ENCODE measurements at regions not wholly inside any gene's neighbourhood (a gene's known extent, or its start where the extent isn't known, plus 50 kb on each side); places are given as distances from the start of the nearest gene placed in this dataset.

DNA sequence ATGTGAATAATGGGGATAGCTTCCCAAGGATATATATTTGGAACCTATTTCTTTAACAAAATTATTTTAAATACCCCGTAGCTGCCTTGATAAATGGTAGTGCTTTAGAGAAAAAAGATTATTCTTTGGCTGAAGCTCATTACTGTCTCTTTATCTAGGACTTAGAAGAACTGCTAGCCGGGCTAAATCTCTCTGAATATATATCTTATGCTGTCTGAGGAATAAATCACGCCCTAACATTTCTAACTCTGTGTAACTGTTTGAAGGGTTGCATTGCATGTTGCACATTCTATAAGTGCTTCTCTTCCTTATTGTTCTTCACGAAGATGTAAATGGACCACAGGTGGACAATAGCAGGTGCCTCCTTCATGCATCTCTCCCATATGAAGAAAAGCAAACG is 585.0 kb upstream of the ZP4 start (continued):
- TF ChIP-seq CTBP1 (IDR thresholded peaks at IDR 0.05; ENCODE audit: borderline replicate concordance) (no peak), ZNF354B (CRISPR knock-in tag; IDR thresholded peaks at IDR 0.05) (no peak), SMARCA4 (IDR thresholded peaks at IDR 0.05) (no peak)

DNA sequence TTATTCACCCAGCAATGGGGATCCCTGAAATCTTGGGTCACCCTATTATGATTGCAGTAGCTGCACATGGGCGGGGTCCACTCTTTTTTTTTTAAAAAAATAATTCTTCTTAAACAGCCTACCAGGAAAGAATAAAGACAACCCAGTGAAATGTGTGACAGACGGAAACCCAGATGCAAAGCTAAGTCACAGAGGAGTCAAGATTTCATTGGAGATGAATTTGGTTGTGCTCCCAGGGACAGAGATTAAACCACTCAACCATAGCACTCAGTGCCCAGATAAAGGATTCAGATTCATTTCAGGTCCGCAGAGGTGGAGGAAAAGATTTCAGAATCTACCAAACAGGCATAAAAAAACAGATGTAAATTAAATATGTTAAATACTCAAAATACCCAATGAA is 583.5 kb upstream of the ZP4 start:
- ATAC-seq = no peak
- Histone ChIP-seq H4K20me1 (replicated peaks; ENCODE audit: control insufficient read depth, insufficient read depth, low read length) (no peaks in the 10 kb centered on the region), H3K9me1 (ENCODE audit: control insufficient read depth, insufficient read depth, low read length) (no peaks in the 10 kb centered on the region), H3K36me3 (ENCODE audit: control insufficient read depth, insufficient read depth, low read length) (no peaks in the 10 kb centered on the region), H3K79me2 (ENCODE audit: control insufficient read depth, insufficient read depth, low read length) (no peaks in the 10 kb centered on the region), H3K4me1 (replicated peaks in 1 of 2; ENCODE audit: control insufficient read depth in 2 of 2, insufficient read depth in 2 of 2, low read length in 2 of 2) (no peaks in the 10 kb centered on the region), H3K4me3 (no peak overlapping the region), H3K27me3 (ENCODE audit: control insufficient read depth in 2 of 2, insufficient read depth in 2 of 2, low read length in 2 of 2) (no peaks in the 10 kb centered on the region), H3K9me3 (replicated peaks; ENCODE audit: control insufficient read depth, insufficient read depth, low read depth, low read length) (no peaks in the 10 kb centered on the region), H3K27ac (ENCODE audit: extremely low read depth, low read depth, low read length) (no peak overlapping the region), H3K4me2 (ENCODE audit: insufficient read depth, low read length) (no peak overlapping the region), H3K9ac (ENCODE audit: insufficient read depth in 1 of 2, low read depth in 2 of 2, low read length in 2 of 2) (no peak overlapping the region), H2AFZ (ENCODE audit: low read depth, low read length) (no peak overlapping the region)
- ChIA-PET CTCF (ENCODE audit: low intra/inter-chr PET ratio) (no interaction called here), POLR2A (no interaction called here)
- no TSS peak for BruUV-seq (replicated peaks)
- FAIRE-seq = no peak
- WGBS (ENCODE audit: insufficient coverage, low coverage, missing lambda C conversion rate) = 0% methylated on average over 3 of the region's 3 CpGs
- intact Hi-C loops (cut with micrococcal nuclease) = no loop called here
- DNase-seq (ENCODE audit: extremely low read depth in 1 of 4, low spot score in 3 of 4) = no peak
- in situ Hi-C loops (cut with MboI) = no loop called here
- TF ChIP-seq TSC22D4 (tag; IDR thresholded peaks at IDR 0.05) (no peak), CEBPB (tag; IDR thresholded peaks at IDR 0.05) (no peak), RBM34 (IDR thresholded peaks at IDR 0.05; ENCODE audit: borderline replicate concordance, insufficient read depth, low read length) (no peak), USF1 (CRISPR knock-in tag; IDR thresholded peaks at IDR 0.05) (no peak), GABPB2 (CRISPR knock-in tag; conservative IDR thresholded peaks at IDR 0.05) (no peak), ZNF507 (tag; conservative IDR thresholded peaks at IDR 0.05) (no peak), ADNP (tag; IDR thresholded peaks at IDR 0.05) (no peak), ELF1 (tag; IDR thresholded peaks at IDR 0.05) (no peak), CTCFL (IDR thresholded peaks at IDR 0.05; ENCODE audit: borderline replicate concordance, insufficient read depth, low read depth, low read length, poor library complexity, severe bottlenecking) (no peak), FOXK2 (conservative IDR thresholded peaks at IDR 0.05 in 1 of 2, IDR thresholded peaks at IDR 0.05 in 1 of 2; ENCODE audit: low read depth in 2 of 2) (no peak), ARID3A (IDR thresholded peaks at IDR 0.05; ENCODE audit: borderline replicate concordance, low read depth, low read length) (no peak), MCM2 (IDR thresholded peaks at IDR 0.05; ENCODE audit: low read depth) (no peak)
- TF ChIP-seq, protein P1, sequence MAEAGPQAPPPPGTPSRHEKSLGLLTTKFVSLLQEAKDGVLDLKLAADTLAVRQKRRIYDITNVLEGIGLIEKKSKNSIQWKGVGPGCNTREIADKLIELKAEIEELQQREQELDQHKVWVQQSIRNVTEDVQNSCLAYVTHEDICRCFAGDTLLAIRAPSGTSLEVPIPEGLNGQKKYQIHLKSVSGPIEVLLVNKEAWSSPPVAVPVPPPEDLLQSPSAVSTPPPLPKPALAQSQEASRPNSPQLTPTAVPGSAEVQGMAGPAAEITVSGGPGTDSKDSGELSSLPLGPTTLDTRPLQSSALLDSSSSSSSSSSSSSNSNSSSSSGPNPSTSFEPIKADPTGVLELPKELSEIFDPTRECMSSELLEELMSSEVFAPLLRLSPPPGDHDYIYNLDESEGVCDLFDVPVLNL (CRISPR knock-in tag; IDR thresholded peaks at IDR 0.05; ENCODE audit: low read depth) = no peak

Measured in K562 (cell line).